Endothelial cell of umbilical vein (primary cell): ENCODE measurements at regions not wholly inside any gene's neighbourhood (a gene's known extent, or its start where the extent isn't known, plus 50 kb on each side); places are given as distances from the start of the nearest gene placed in this dataset.

ENCODE experiments used
- EZH2 ChIP-seq: IDR thresholded peaks from 2 replicates; pipeline ENCODE4 v1.6.1; 2012; ENCODE audit warnings: borderline replicate concordance, low read depth, mild to moderate bottlenecking, moderate library complexity, low read length, inconsistent platforms; ENCODE audit not compliant: severe bottlenecking
- POLR2A ChIP-seq: IDR thresholded peaks from 2 replicates; pipeline ENCODE4 v1.6.1; 2012; ENCODE audit warnings: low read depth, mild to moderate bottlenecking, control low read depth, low read length
- TF ChIP-seq, protein P1 (sequence below), 2 donors: IDR thresholded peaks; 1 replicate in 1 of 2; 2 replicates in 1 of 2; pipeline ENCODE4 v1.5.1; 2011; ENCODE audit warnings: low read length in 2 of 2, mild to moderate bottlenecking in 2 of 2, moderate library complexity in 2 of 2, control low read depth in 1 of 2, inconsistent platforms in 1 of 2, low read depth in 1 of 2; ENCODE audit not compliant: insufficient read depth in 1 of 2; ENCODE audit errors: extremely low read depth in 1 of 2

GRCh38 chr12:33718631-33719030 lies 279.0 kb upstream of the SYT10 start:
- TF ChIP-seq POLR2A (no peak), EZH2 (no peak)
- TF ChIP-seq, protein P1, sequence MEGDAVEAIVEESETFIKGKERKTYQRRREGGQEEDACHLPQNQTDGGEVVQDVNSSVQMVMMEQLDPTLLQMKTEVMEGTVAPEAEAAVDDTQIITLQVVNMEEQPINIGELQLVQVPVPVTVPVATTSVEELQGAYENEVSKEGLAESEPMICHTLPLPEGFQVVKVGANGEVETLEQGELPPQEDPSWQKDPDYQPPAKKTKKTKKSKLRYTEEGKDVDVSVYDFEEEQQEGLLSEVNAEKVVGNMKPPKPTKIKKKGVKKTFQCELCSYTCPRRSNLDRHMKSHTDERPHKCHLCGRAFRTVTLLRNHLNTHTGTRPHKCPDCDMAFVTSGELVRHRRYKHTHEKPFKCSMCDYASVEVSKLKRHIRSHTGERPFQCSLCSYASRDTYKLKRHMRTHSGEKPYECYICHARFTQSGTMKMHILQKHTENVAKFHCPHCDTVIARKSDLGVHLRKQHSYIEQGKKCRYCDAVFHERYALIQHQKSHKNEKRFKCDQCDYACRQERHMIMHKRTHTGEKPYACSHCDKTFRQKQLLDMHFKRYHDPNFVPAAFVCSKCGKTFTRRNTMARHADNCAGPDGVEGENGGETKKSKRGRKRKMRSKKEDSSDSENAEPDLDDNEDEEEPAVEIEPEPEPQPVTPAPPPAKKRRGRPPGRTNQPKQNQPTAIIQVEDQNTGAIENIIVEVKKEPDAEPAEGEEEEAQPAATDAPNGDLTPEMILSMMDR (IDR thresholded peaks at IDR 0.05; ENCODE audit: extremely low read depth in 1 of 2, insufficient read depth in 1 of 2, low read depth in 1 of 2, low read length in 2 of 2) = no peak
